Activated CD8-positive, alpha-beta memory T cell treated with anti-CD3 and anti-CD28 coated beads, Interleukin-2, amount 50 U/mL, for 48 hours (primary cell): ENCODE measurements at regions not wholly inside any gene's neighbourhood (a gene's known extent, or its start where the extent isn't known, plus 50 kb on each side); places are given as distances from the start of the nearest gene placed in this dataset.
"Not testable (repeated sequence)": the region's sequence is repeated elsewhere in the genome, so short reads cannot be mapped to it uniquely, and the experiment has no call there.

Experiments used
- DNase-seq: peaks from one replicate; pipeline ENCODE4 v3.0.0-alpha.2; 2020

DNA sequence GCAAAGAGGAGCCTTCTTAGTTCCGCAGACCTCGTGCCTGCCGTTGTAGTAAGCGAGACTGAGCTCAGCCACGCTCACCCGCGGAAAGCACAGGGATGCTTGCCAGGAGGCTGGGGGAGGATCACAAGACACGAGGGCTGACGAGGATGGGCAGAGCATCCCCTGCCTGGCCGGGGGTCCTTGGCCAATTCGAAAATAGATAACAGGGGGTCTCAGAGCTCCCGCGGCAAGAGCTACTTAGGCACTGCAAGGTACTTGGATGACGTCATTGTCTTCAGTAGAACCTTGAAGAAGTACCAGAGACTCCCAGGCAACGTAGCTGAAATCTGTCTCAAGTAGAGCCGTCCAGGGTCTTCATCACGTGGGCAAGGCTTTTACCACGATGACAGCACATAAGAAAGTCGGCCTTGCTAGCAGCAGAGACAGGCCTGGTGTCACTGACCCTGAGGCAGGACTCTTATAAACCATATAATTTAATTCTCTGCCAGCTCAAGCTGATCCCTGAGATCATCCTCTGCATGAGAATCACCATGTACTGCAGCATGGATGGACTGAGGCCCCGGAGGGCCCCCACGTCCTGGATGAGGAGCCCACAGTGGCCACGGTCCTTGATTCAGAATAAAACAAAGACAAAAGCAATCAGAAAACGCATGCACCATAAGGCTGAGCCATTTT, 81.9 kb downstream of the TMEM18 start:
- DNase-seq = no peak

GRCh38 chr2:594297-594949, 82.8 kb downstream of the TMEM18 start:
- no peak for DNase-seq

GRCh38 chr2:593356-594026, 83.7 kb downstream of the TMEM18 start:
- no peak for DNase-seq

- DNase-seq = no peak
These were observed 84.5 kb downstream of the TMEM18 start for GRCh38 chr2:592737-593136.

DNA sequence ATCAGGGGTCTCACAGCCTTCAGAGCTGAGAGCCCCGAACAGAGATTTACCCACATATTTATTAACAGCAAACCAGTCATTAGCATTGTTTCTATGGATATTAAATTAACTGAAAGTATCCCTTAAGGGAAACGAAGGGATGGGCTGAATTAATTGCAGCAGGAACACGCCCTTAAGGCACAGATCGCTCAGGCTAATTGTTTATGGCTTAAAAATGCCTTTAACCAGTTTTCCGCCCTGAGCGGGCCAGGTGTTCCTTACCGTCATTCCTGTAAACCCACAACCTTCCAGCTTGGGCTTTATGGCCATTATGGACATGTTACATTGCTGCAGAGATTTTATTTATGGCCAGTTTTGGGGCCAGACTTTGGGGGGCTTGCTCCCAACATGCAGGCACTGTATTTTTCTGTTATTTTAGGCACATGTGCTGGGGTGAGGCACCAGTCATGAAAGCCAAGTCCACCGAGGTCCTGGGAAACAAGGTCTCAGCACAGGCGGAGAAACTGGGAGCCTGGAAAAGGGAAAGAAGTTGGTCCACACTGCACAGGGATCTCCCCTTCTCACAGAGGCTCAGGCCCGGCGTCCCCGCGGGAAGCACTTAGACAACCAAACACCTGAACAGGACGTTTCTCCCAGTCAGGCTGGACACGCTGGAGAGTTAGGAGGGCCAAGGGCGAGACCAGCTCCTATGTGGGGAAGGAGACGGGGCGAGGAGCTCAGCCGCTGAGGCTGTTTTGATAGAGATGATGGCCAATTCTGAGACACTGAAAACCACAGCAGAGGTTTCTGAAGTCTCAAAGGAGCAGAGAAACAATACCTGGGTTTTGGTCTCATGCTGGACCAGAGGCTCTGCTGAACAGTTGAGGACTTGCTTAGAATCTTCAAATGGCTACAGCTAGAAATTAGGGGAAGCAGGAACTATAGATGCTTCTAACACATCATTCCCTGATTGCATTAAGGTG, 86.7 kb downstream of the TMEM18 start:
- no peak for DNase-seq

DNA sequence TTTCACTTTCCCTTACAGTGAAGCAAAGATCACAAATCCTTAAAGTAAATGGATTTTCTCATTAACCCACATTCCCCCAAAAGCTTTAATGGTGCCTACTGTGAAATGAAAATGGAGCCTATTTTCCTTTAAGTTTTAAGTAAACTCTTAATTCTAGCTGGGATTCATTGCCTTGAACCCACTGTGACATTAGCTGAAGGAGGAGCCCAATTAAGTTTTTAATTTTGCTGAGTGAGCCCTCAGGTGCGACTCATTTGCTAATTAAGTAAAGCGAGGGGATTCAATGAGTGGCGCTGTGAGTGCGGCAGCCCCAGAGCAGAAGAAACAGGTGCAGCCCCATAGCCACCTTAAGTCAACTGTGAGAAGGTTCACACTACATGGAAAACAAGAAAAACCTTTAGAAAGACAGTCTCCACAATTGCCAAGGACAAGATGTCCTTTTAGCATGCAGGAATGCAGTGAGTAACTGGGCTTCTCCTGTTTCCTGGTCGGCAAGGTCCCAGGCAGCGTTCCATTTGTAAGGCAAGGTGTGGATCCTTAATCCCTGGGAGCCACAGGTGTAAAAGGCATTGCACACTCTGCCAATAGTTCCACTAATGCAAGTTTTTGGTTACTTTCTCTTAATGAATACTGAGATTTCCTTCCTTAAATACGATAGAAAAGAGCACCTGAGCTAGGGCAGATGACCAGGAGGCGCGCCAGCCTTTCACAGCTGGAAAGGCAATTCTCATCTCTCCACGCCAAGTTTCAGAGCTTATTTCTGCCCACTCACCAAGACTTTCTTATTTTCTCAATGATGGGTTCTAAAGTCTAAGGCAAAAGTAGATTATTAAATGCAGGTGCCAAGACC, 87.7 kb downstream of the TMEM18 start:
- DNase-seq = no peak

- no peak for DNase-seq
These were observed 89.0 kb downstream of the TMEM18 start for GRCh38 chr2:588074-588645.

DNA sequence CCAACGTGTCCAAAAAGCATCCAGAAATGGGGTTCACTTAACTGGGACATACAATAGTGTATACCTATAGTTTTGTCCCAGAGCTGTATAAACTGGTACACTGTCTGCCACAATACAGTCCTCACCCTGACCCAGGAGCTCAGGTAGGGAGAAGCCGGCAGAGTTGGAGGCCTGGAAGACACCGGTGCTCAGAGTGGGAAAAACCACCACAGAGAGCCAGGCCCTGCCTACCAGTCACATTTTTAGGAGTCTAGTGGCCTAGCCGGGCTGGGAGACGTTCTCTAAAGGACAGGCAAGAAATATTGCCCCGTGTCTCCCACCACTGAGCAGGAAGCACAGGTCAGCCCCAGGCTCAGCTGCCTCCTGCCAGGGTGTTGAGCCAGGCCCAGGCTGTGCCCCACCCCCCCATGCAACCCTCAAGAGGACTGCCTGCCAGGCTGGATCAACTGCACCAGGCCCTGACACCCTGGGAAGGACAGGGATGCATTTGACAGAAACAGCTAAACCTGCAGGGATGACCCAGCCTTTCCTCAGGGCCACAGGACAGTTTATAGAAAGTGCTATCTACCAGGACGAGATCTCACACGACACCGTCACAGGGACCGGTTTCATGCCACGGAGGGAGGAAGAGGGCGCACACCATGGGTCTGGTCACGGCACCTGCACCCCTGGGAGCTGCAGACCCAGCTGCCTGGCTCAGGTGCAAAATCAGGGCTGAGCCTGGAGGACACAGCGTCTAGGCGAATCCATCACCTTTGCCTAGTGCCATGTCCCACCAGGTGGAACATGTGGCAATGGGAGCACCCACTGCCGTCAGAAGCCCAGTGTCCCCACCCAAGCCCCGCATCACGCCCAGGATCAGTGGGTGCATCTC, 89.9 kb downstream of the TMEM18 start:
- DNase-seq = no peak

DNA sequence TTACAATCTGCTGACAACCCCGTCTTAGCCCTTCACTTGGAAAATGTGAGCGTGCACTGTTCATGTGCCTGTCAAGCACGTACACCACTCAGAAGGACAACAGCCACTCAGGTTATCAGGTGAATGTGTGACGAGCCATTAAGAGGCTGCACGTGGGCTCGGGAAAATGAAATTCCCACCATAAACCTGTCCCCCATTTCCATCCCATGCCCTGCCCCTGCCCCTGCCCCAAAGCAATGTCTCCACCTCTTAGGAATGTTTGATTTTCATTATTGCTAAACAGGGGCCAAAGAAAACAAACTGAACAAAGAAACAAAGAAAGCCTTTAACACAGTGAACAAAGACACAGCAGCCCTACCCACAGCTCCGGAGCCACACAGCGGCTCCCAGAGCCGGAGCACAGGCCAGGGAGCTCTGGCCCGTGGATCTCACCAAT, 90.5 kb downstream of the TMEM18 start:
- no peak for DNase-seq

GRCh38 chr2:584863-585823, 92.1 kb downstream of the TMEM18 start:
- peak; percentile 62 for DNase-seq

DNA sequence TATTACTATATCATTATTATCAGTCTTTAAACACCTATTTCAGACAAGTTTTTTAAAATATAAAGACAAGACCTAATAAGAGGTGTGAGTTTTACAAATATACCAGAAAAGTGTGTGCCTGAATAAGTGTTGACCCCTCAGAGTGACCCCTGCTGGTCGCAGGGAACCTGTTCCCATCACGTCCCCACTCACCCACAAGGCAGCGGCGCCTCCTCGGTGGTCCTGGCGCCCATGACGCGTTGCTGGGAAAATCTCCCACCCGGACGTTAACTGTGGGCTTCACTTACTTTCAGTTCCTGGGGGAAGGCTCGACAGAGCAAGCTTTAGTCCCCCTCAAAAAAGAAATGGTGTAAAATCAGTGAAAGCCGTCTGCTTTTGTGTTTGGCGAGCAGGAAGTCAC, 93.5 kb downstream of the TMEM18 start:
- DNase-seq = no peak

GRCh38 chr2:582792-583528, 94.2 kb downstream of the TMEM18 start:
- no peak for DNase-seq

DNA sequence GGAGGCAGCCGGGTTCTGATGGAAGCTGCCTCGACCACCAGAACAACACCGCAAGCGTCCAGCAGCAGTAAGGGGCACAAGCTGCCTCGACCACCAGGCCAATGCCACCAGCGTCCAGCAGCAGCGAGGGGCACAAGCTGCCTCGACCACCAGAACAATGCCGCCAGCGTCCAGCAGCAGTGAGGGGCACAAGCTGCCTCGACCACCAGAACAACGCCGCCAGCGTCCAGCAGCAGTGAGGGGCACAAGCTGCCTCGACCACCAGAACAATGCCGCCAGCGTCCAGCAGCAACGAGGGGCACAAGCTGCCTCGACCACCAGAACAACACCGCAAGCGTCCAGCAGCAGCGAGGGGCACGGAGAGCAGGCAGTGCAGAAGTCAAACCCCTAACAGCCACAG, 94.9 kb downstream of the TMEM18 start:
- not testable (repeated sequence) for DNase-seq

DNA sequence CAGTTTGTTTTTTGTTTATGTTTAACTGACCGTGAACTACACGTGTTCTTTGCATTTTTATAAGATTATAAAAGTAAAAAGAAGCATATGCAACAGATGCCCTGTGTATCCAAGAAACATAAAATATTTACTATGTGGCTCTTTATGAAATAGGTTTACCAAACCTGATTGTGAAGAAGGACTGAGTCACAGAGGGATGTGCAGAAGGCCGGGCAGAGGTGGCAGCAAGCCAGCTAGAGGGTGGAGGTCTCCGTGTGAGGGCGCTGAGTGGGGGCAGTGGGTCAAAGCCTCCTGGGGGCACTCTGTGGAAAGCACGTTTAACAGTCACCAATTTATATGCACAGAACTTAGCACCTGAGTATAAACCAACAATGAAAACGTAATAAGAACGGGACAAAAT, 97.2 kb downstream of the TMEM18 start:
- no peak for DNase-seq

- DNase-seq = no peak
These were observed 97.8 kb downstream of the TMEM18 start for GRCh38 chr2:579351-579886.

DNA sequence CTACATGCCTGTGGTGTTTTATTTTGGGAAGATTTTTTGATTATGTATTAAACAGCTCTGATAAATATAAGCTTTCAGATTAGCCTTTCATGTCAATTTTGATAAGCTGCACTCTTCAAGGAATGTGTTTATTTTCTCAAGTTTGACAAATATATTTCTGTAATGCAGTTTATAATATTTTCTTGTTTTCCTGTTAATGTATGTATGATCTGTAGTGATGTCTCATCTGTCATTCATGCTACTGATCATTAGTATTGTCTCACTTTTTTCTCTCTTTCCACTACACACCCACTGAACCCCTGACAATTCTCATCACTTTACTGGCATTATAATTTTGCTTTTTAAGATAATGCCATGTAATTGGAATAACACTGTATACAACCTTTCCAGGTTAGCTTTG, 100.9 kb downstream of the TMEM18 start:
- DNase-seq = no peak

- DNase-seq = no peak
These were observed 101.4 kb downstream of the TMEM18 start for GRCh38 chr2:575727-576236.
